ENCODE measurements at regions not wholly inside any gene's neighbourhood (a gene's known extent, or its start where the extent isn't known, plus 50 kb on each side); places are given as distances from the start of the nearest gene placed in this dataset.

DNA sequence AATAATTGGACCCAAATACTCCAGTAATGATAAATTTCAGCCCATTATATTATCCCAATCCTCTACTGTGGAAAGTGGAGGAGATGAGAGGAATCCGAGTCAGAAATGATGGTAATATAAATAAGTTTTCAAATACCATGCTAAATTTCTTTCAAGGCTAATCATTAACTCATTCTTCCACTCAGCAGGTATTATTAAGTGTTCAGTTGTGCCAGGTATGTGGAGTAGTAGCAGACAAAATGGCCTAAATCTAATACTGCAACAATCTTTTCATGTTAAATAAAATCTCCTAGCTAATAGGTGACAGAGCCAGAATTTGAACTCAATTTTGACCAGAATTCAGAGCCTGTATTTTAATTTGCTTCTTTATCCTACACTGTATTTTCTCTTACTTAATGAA lies 538.6 kb upstream of the ROBO2 start:
- Histone ChIP-seq H3K4me1 (ENCODE audit: control insufficient read depth, insufficient read depth, low read length) (no peaks in the 10 kb centered on the region), H3K27me3 (replicated peaks in 1 of 2; ENCODE audit: control insufficient read depth in 2 of 2, insufficient read depth in 2 of 2, low read length in 1 of 2) (no peaks in the 10 kb centered on the region), H3K79me2 (ENCODE audit: control insufficient read depth, insufficient read depth, low read length) (no peaks in the 10 kb centered on the region), H3K9me3 (replicated peaks; ENCODE audit: control insufficient read depth, insufficient read depth, low read length) (no peaks in the 10 kb centered on the region), H3K4me3 (no peak overlapping the region), H3K27ac (ENCODE audit: control insufficient read depth, insufficient read depth) (no peak overlapping the region), H4K20me1 (ENCODE audit: control insufficient read depth, insufficient read depth) (no peaks in the 10 kb centered on the region), H3K36me3 (ENCODE audit: control insufficient read depth in 2 of 2, insufficient read depth in 2 of 2, low read length in 1 of 2) (no peaks in the 10 kb centered on the region), H2AFZ (ENCODE audit: control insufficient read depth, low read depth, low read length) (no peak overlapping the region), H3K9ac (ENCODE audit: control insufficient read depth, insufficient read depth, low read length) (no peak overlapping the region), H3K4me2 (ENCODE audit: control insufficient read depth, insufficient read depth) (no peak overlapping the region)
- CTCF ChIA-PET, result no interaction called here
- intact Hi-C loops (cut with micrococcal nuclease; ENCODE audit: unreplicated experiment), result no loop called here
- in situ Hi-C loops (cut with MboI), result no loop called here
- SMC1A ChIA-PET (ENCODE audit: uncharacterized antibody, unreplicated experiment), result no interaction called here
- no peak for ATAC-seq
- no TSS peak for BruUV-seq (replicated peaks)
- no peak for FAIRE-seq
- DNase-seq (ENCODE audit: low read depth, low spot score), result no peak
- WGBS (ENCODE audit: insufficient coverage, insufficient replicate concordance, low lambda C conversion rate, missing lambda C conversion rate), result 0% methylated on average over 1 of the region's 1 CpG
- POLR2A ChIA-PET, result no interaction called here
- RAD21 ChIA-PET (ENCODE audit: unreplicated experiment), result no interaction called here
- TF ChIP-seq TAF1 (IDR thresholded peaks at IDR 0.05; ENCODE audit: borderline replicate concordance, low read depth, low read length) (no peak), ATF3 (IDR thresholded peaks at IDR 0.05; ENCODE audit: borderline replicate concordance, extremely low read depth, low read depth, low read length) (no peak), RBBP5 (conservative IDR thresholded peaks at IDR 0.05) (no peak), EP300 (IDR thresholded peaks at IDR 0.05; ENCODE audit: borderline replicate concordance in 1 of 2, control insufficient read depth in 1 of 2, low read depth in 2 of 2, low read length in 2 of 2) (no peak), CEBPB (IDR thresholded peaks at IDR 0.05; ENCODE audit: borderline replicate concordance in 1 of 2, low read depth in 2 of 2, low read length in 2 of 2) (no peak), PAX5 (IDR thresholded peaks at IDR 0.05; ENCODE audit: borderline replicate concordance, low read depth, low read length) (no peak), NFYB (IDR thresholded peaks at IDR 0.05; ENCODE audit: insufficient read depth, low read depth, low read length) (no peak)
- TF ChIP-seq, protein P1, sequence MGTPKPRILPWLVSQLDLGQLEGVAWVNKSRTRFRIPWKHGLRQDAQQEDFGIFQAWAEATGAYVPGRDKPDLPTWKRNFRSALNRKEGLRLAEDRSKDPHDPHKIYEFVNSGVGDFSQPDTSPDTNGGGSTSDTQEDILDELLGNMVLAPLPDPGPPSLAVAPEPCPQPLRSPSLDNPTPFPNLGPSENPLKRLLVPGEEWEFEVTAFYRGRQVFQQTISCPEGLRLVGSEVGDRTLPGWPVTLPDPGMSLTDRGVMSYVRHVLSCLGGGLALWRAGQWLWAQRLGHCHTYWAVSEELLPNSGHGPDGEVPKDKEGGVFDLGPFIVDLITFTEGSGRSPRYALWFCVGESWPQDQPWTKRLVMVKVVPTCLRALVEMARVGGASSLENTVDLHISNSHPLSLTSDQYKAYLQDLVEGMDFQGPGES (IDR thresholded peaks at IDR 0.05), result no peak
